HEK293 (cell line): ENCODE measurements at regions not wholly inside any gene's neighbourhood (a gene's known extent, or its start where the extent isn't known, plus 50 kb on each side); places are given as distances from the start of the nearest gene placed in this dataset.

Experiments used
- CTCF ChIA-PET: fragments of 350-600 bp; formaldehyde crosslinking; extraction: SDS; loops from one replicate; lab custom pipeline; 2021; ENCODE audit warnings: antibody characterized with exemption; lab: Yijun Ruan, JAX
- POLR2A ChIA-PET: fragments of 300-600 bp; formaldehyde crosslinking; extraction: SDS; loops from one replicate; lab custom pipeline; 2020; ENCODE audit warnings: antibody characterized with exemption, inconsistent platforms; lab: Yijun Ruan, JAX
- H3K27ac ChIP-seq: fragments of 200-500 bp; sonication (Bioruptor generic); 2 replicates; pipeline ENCODE4 v1.5.1; 2014; ENCODE audit warnings: low read depth, low read length, control low read depth, inconsistent platforms; ENCODE audit errors: extremely low read depth
- H3K36me3 ChIP-seq, 2 experiments: fragments of 200-500 bp in 1 of 2; sonication (Bioruptor generic) in 1 of 2; 1 replicate in 1 of 2; 2 replicates in 1 of 2; pipeline ENCODE4 v1.5.1; 2014 to 2017; ENCODE audit warnings: inconsistent platforms in 2 of 2, low read length in 2 of 2; ENCODE audit not compliant: control insufficient read depth in 2 of 2, insufficient read depth in 1 of 2
- H3K4me1 ChIP-seq: fragments of 200-500 bp; sonication (Bioruptor generic); 2 replicates; pipeline ENCODE4 v1.5.1; 2014; ENCODE audit warnings: mild to moderate bottlenecking, low read length, inconsistent platforms; ENCODE audit not compliant: control insufficient read depth, insufficient read depth
- H3K4me3 ChIP-seq: 2 replicates; pipeline ENCODE4 v1.5.1; 2011; ENCODE audit warnings: low read depth, mild to moderate bottlenecking, control low read depth, low read length, moderate library complexity
- H3K9me3 ChIP-seq: fragments of 200-500 bp; sonication (Bioruptor generic); 2 replicates; pipeline ENCODE4 v1.5.1; 2014; ENCODE audit warnings: low read depth, low read length, inconsistent platforms; ENCODE audit not compliant: control insufficient read depth, insufficient read depth
- KLF9 ChIP-seq: fragments of 450-650 bp; formaldehyde crosslinking; IDR thresholded peaks from 2 replicates; pipeline ENCODE4 v1.5.1; 2016; ENCODE audit warnings: missing biosample characterization, missing genetic modification characterization, low read depth
- MEIS1 ChIP-seq: sonication (generic); formaldehyde crosslinking; IDR thresholded peaks from 2 replicates; pipeline ENCODE4 v1.8.1; 2022; ENCODE audit warnings: missing genetic modification reagents, mild to moderate bottlenecking, borderline replicate concordance
- MYNN ChIP-seq: fragments of 450-650 bp; formaldehyde crosslinking; IDR thresholded peaks from 2 replicates; pipeline ENCODE4 v1.5.1; 2016; ENCODE audit warnings: missing biosample characterization, missing genetic modification characterization, borderline replicate concordance
- SETDB1 ChIP-seq: IDR thresholded peaks from one replicate; pipeline ENCODE4 v1.6.1; 2017; ENCODE audit warnings: mild to moderate bottlenecking, low read length, moderate library complexity, mixed read lengths; ENCODE audit not compliant: insufficient read length
- TRIM28 ChIP-seq: IDR thresholded peaks from 2 replicates; pipeline ENCODE4 v1.6.1; 2011; ENCODE audit warnings: low read length, control low read depth, borderline replicate concordance
- WT1 ChIP-seq: fragments of 450-650 bp; formaldehyde crosslinking; IDR thresholded peaks from 2 replicates; pipeline ENCODE4 v1.5.1; 2016; ENCODE audit warnings: missing biosample characterization, missing genetic modification characterization
- ZNF10 ChIP-seq: fragments of 450-650 bp; formaldehyde crosslinking; IDR thresholded peaks from 2 replicates; pipeline ENCODE4 v1.5.1; 2017; ENCODE audit warnings: missing biosample characterization, missing genetic modification characterization
- ZNF133 ChIP-seq: fragments of 450-650 bp; formaldehyde crosslinking; IDR thresholded peaks from 2 replicates; pipeline ENCODE4 v1.5.1; 2016; ENCODE audit warnings: missing biosample characterization, missing genetic modification characterization
- ZNF169 ChIP-seq: fragments of 450-650 bp; formaldehyde crosslinking; IDR thresholded peaks from 2 replicates; pipeline ENCODE4 v1.5.1; 2016; ENCODE audit warnings: missing biosample characterization, missing genetic modification characterization
- ZNF292 ChIP-seq: fragments of 450-650 bp; formaldehyde crosslinking; IDR thresholded peaks from 2 replicates; pipeline ENCODE4 v1.5.1; 2016; ENCODE audit warnings: low read depth, missing biosample characterization, missing genetic modification characterization, borderline replicate concordance
- ZNF302 ChIP-seq: fragments of 450-650 bp; formaldehyde crosslinking; IDR thresholded peaks from 2 replicates; pipeline ENCODE4 v1.5.1; 2016; ENCODE audit warnings: missing biosample characterization, missing genetic modification characterization, low read depth
- ZNF473 ChIP-seq: fragments of 450-650 bp; formaldehyde crosslinking; IDR thresholded peaks from 2 replicates; pipeline ENCODE4 v1.5.1; 2017; ENCODE audit warnings: missing biosample characterization, missing genetic modification characterization
- ZNF548 ChIP-seq: fragments of 450-650 bp; formaldehyde crosslinking; IDR thresholded peaks from 2 replicates; pipeline ENCODE4 v1.5.1; 2016; ENCODE audit warnings: missing biosample characterization, missing genetic modification characterization
- ZNF555 ChIP-seq: fragments of 450-650 bp; formaldehyde crosslinking; conservative IDR thresholded peaks from 2 replicates; pipeline ENCODE4 v1.5.1; 2017; ENCODE audit warnings: missing biosample characterization, mild to moderate bottlenecking, missing genetic modification characterization, inconsistent platforms
- ZNF585B ChIP-seq: fragments of 450-650 bp; formaldehyde crosslinking; IDR thresholded peaks from 2 replicates; pipeline ENCODE4 v1.5.1; 2016; ENCODE audit warnings: missing biosample characterization, missing genetic modification characterization
- ZNF629 ChIP-seq: fragments of 450-650 bp; formaldehyde crosslinking; IDR thresholded peaks from 2 replicates; pipeline ENCODE4 v1.5.1; 2017; ENCODE audit warnings: missing biosample characterization, missing genetic modification characterization
- ZNF645 ChIP-seq: fragments of 450-650 bp; formaldehyde crosslinking; IDR thresholded peaks from 2 replicates; pipeline ENCODE4; 2016; ENCODE audit warnings: missing biosample characterization, missing genetic modification characterization
- ZNF670 ChIP-seq: fragments of 450-650 bp; formaldehyde crosslinking; IDR thresholded peaks from 2 replicates; pipeline ENCODE4 v1.5.1; 2016; ENCODE audit warnings: missing biosample characterization, missing genetic modification characterization, low read depth
- ZNF843 ChIP-seq: fragments of 450-650 bp; formaldehyde crosslinking; IDR thresholded peaks from 2 replicates; pipeline ENCODE4 v1.5.1; 2016; ENCODE audit warnings: missing biosample characterization, missing genetic modification characterization
- ZSCAN16 ChIP-seq: fragments of 450-650 bp; formaldehyde crosslinking; IDR thresholded peaks from 2 replicates; pipeline ENCODE4 v1.5.1; 2016; ENCODE audit warnings: missing biosample characterization, missing genetic modification characterization
- ZSCAN4 ChIP-seq: fragments of 450-650 bp; formaldehyde crosslinking; IDR thresholded peaks from 2 replicates; pipeline ENCODE4 v1.5.1; 2017; ENCODE audit warnings: missing biosample characterization, missing genetic modification characterization

GRCh38 chr1:30627994-30628393 lies 95.4 kb downstream of the MATN1 start:
- no peaks in the 10 kb centered on the region for H3K36me3 ChIP-seq
- H3K27ac ChIP-seq = no peak overlapping the region
- no peak overlapping the region for H3K4me3 ChIP-seq
- no peaks in the 10 kb centered on the region for H3K4me1 ChIP-seq
- TF ChIP-seq MYNN (tag by site-specific recombination) = no peak
- TF ChIP-seq ZNF10 = no peak
- TF ChIP-seq ZNF629 = no peak
- TF ChIP-seq ZNF645 (tag by site-specific recombination) = no peak
- TF ChIP-seq KLF9 = no peak
- TF ChIP-seq ZNF548 (tag by site-specific recombination) = no peak
- TF ChIP-seq ZNF169 (tag by site-specific recombination) = no peak
- no peak for TF ChIP-seq ZNF133 (tag by site-specific recombination)
- no peak for TF ChIP-seq ZSCAN16 (tag by site-specific recombination)
- TF ChIP-seq WT1 (tag by site-specific recombination) = no peak
- no peaks in the 10 kb centered on the region for H3K9me3 ChIP-seq
- ChIA-PET POLR2A (no interaction called here), CTCF (no interaction called here)

DNA sequence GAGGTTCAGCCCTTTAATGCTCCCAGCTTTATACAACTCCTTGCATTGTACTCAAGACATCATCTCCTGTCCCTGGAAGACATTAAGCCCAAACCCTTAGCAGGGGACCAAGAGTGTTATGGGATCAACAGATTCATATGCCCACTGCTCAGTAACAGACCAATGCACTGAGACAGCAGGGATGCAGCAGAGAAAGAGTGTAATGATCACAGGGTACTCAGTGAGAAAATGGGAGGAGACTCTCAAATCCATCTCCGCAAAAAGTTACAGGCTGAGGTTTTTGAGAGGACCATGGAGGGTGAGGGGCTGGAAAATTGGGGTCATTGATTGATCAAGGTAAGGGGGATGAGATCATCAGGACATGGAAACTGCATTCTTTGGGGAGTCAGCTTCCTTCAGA lies 96.2 kb downstream of the MATN1 start:
- no peak overlapping the region for H3K27ac ChIP-seq
- POLR2A ChIA-PET = interaction anchor here (0.7 kb wide), 1 partner anchor 39 kb away, joined by 3 read pairs; no protein-coding TSS in a partner anchor

GRCh38 chr1:30623431-30623830 lies 100.0 kb downstream of the MATN1 start:
- H3K27ac ChIP-seq = no peak overlapping the region
- ChIA-PET POLR2A (no interaction called here), CTCF (no interaction called here)
- H3K9me3 ChIP-seq = no peaks in the 10 kb centered on the region
- TF ChIP-seq ZNF555 = no peak
- peak; percentile 93 for TF ChIP-seq SETDB1
- TF ChIP-seq TRIM28 = peak; percentile 93
- TF ChIP-seq, all 188 proteins: peak for 2
- Histone ChIP-seq H3K4me3 (no peak overlapping the region), H3K4me1 (no peaks in the 10 kb centered on the region), H3K36me3 (no peaks in the 10 kb centered on the region)

More for the DNA sequence above, 96.2 kb downstream of the MATN1 start:
- TF ChIP-seq ZNF473 (tag by site-specific recombination) = no peak
- TF ChIP-seq ZNF585B (tag by site-specific recombination) = peak; percentile 51
- peak; percentile 92 for TF ChIP-seq TRIM28
- TF ChIP-seq ZNF670 = no peak
- no peak for TF ChIP-seq ZSCAN4 (tag by site-specific recombination)
- TF ChIP-seq MEIS1 = no peak
- TF ChIP-seq ZNF843 (tag by site-specific recombination) = no peak
- TF ChIP-seq SETDB1 = peak; percentile 93
- no peak for TF ChIP-seq ZNF292
- TF ChIP-seq ZNF302 (tag by site-specific recombination) = no peak
- Histone ChIP-seq H3K36me3 (no peaks in the 10 kb centered on the region), H3K4me3 (no peak overlapping the region), H3K9me3 (no peaks in the 10 kb centered on the region), H3K4me1 (no peaks in the 10 kb centered on the region)
- CTCF ChIA-PET = interaction anchor here (0.7 to 0.8 kb wide), 2 partner anchors 18 to 23 kb away, joined by 3 to 6 read pairs; no protein-coding TSS in a partner anchor
